HCT116 (cell line): ENCODE measurements at regions not wholly inside any gene's neighbourhood (a gene's known extent, or its start where the extent isn't known, plus 50 kb on each side); places are given as distances from the start of the nearest gene placed in this dataset.
A peak's percentile ranks its signal among the peaks of the same experiment; 100 is the strongest.
"Not testable (repeated sequence)": the region's sequence is repeated elsewhere in the genome, so short reads cannot be mapped to it uniquely, and the experiment has no call there.

ENCODE experiments used
- ATAC-seq: fragments of 200-7000 bp; cut with Tn5 transposase; 2 replicates; pipeline ENCODE4 v1.9.1; 2020; ENCODE audit warnings: mild to moderate bottlenecking, moderate library complexity
- BruUV-seq: library from RNA; stranded (reverse); fragments of 400-500 nt; replicated peaks from 2 replicates; lab custom pipeline; 2021; lab: Mats Ljungman, UMichigan
- CTCF ChIA-PET: fragments of 300-600 bp; sonication (Branson Sonifier 250); formaldehyde crosslinking; loops from one replicate; lab custom pipeline; 2021; ENCODE audit warnings: antibody characterized with exemption; lab: Charles Lee
- POLR2A ChIA-PET: fragments of 300-600, 350-600 bp; sonication (Branson Sonifier 250); formaldehyde crosslinking; loops from one replicate; lab custom pipeline; 2021; ENCODE audit warnings: antibody characterized with exemption; lab: Charles Lee
- RAD21 ChIA-PET, 2 experiments: fragments of 300-600 bp; sonication (Branson Sonifier 250); formaldehyde crosslinking; loops; one replicate each; lab custom pipeline; 2023; ENCODE audit warnings: low total read pairs in 2 of 2; ENCODE audit not compliant: uncharacterized antibody in 2 of 2, unreplicated experiment in 2 of 2, low non-redundant PET in 1 of 2; lab: Charles Lee
- DNase-seq: peaks from one replicate; pipeline ENCODE4 v3.0.0-alpha.2; 2010; ENCODE audit warnings: low read depth, low spot score
- H2AFZ ChIP-seq: fragments of 200-600 bp; shearing (Covaris generic), sonication (generic); 2 replicates; pipeline ENCODE4 v1.6.1; 2017; ENCODE audit warnings: low read depth, mixed run types, mixed read lengths, antibody characterized with exemption, low read length; ENCODE audit not compliant: poor library complexity, severe bottlenecking
- H3K27ac ChIP-seq: 2 replicates; pipeline ENCODE4 v1.5.1; 2012; ENCODE audit warnings: low read depth, low read length
- H3K27me3 ChIP-seq: fragments of 200-600 bp; sonication (generic); 2 replicates; pipeline ENCODE4 v1.6.1; 2016; ENCODE audit warnings: mixed run types, low read length, mixed read lengths; ENCODE audit not compliant: insufficient read depth
- H3K36me3 ChIP-seq, 2 experiments: fragments of 200-500 bp in 1 of 2; fragments of 200-600 bp in 1 of 2; sonication (Bioruptor generic) in 1 of 2; sonication (generic) in 1 of 2; 2 replicates each; pipeline versions ENCODE4 v1.5.1 to v1.6.1; 2014 to 2016; ENCODE audit warnings: low read length in 2 of 2, inconsistent platforms in 1 of 2, mixed read lengths in 1 of 2, mixed run types in 1 of 2; ENCODE audit not compliant: insufficient read depth in 2 of 2, control insufficient read depth in 1 of 2
- H3K4me1 ChIP-seq, 2 experiments: fragments of 200-600 bp in 1 of 2; sonication (generic) in 1 of 2; 2 replicates each; pipeline versions ENCODE4 v1.5.1 to v1.6.1; 2012 to 2017; ENCODE audit warnings: low read length in 2 of 2, inconsistent platforms in 1 of 2, mild to moderate bottlenecking in 1 of 2, mixed read lengths in 1 of 2, mixed run types in 1 of 2, moderate library complexity in 1 of 2; ENCODE audit not compliant: insufficient read depth in 2 of 2, control insufficient read depth in 1 of 2
- H3K4me2 ChIP-seq: fragments of 200-600 bp; sonication (generic); 2 replicates; pipeline ENCODE4 v1.6.1; 2017; ENCODE audit warnings: mixed run types, low read length, mixed read lengths
- H3K4me3 ChIP-seq, 2 experiments: fragments of 200-600 bp in 1 of 2; sonication (generic) in 1 of 2; replicated peaks in 1 of 2; 2 replicates each; pipeline ENCODE4 v1.5.1; 2011 to 2016; ENCODE audit warnings: low read length in 2 of 2, control low read depth in 1 of 2, low read depth in 1 of 2, mild to moderate bottlenecking in 1 of 2, mixed read lengths in 1 of 2, mixed run types in 1 of 2
- H3K79me2 ChIP-seq: fragments of 200-600 bp; sonication (generic); 2 replicates; pipeline ENCODE4 v1.6.1; 2017; ENCODE audit warnings: mild to moderate bottlenecking, mixed run types, low read length, moderate library complexity, mixed read lengths; ENCODE audit not compliant: insufficient read depth
- H3K9ac ChIP-seq: fragments of 200-600 bp; sonication (generic); 2 replicates; pipeline ENCODE4 v1.6.1; 2016; ENCODE audit warnings: low read length, mixed read lengths
- H3K9me2 ChIP-seq: fragments of 200-600 bp; sonication (generic), shearing (Covaris generic); 2 replicates; pipeline ENCODE4 v1.6.1; 2017; ENCODE audit warnings: mixed run types, mild to moderate bottlenecking, moderate library complexity; ENCODE audit not compliant: insufficient read depth
- H3K9me3 ChIP-seq, 2 experiments: fragments of 200-500 bp in 1 of 2; fragments of 200-600 bp in 1 of 2; sonication (Bioruptor generic) in 1 of 2; sonication (generic) in 1 of 2; 2 replicates each; pipeline ENCODE4 v1.6.1; 2014 to 2017; ENCODE audit warnings: low read length in 2 of 2, mixed read lengths in 2 of 2, inconsistent platforms in 1 of 2, low read depth in 1 of 2, mild to moderate bottlenecking in 1 of 2, mixed run types in 1 of 2, moderate library complexity in 1 of 2; ENCODE audit not compliant: control insufficient read depth in 1 of 2, insufficient read depth in 1 of 2
- H4K20me1 ChIP-seq: fragments of 200-600 bp; sonication (generic), shearing (Covaris generic); 2 replicates; pipeline ENCODE4 v1.6.1; 2017; ENCODE audit warnings: mixed run types, mild to moderate bottlenecking, moderate library complexity; ENCODE audit not compliant: insufficient read depth
- CTCF ChIP-seq, 3 experiments: fragments of 200-600 bp in 1 of 3; sonication (generic) in 1 of 3; IDR thresholded peaks in 2 of 3; conservative IDR thresholded peaks in 1 of 3; 2 replicates each; pipeline ENCODE4 v1.5.1; 2012 to 2017; ENCODE audit warnings: low read depth in 2 of 3, low read length in 2 of 3, antibody characterized with exemption in 1 of 3, borderline replicate concordance in 1 of 3, control low read depth in 1 of 3, mild to moderate bottlenecking in 1 of 3, mixed read lengths in 1 of 3, mixed run types in 1 of 3, moderate library complexity in 1 of 3; ENCODE audit not compliant: insufficient read depth in 1 of 3
- ELF1 ChIP-seq: IDR thresholded peaks from 2 replicates; pipeline ENCODE4 v1.6.1; 2012; ENCODE audit warnings: low read depth, borderline replicate concordance
- EZH2 ChIP-seq: fragments of 200-600 bp; sonication (generic); IDR thresholded peaks from 2 replicates; pipeline ENCODE4 v1.6.1; 2017; ENCODE audit warnings: antibody characterized with exemption, mixed run types
- EZH2phosphoT487 ChIP-seq: fragments of 200-600 bp; IDR thresholded peaks from 2 replicates; pipeline ENCODE4 v1.6.1; 2018; ENCODE audit warnings: antibody characterized with exemption, borderline replicate concordance
- POLR2A ChIP-seq: IDR thresholded peaks from 2 replicates; pipeline ENCODE4 v1.7.0; 2011; ENCODE audit warnings: borderline replicate concordance; ENCODE audit not compliant: insufficient read depth, insufficient read length; ENCODE audit errors: extremely low read depth
- RAD21 ChIP-seq: IDR thresholded peaks from 2 replicates; pipeline ENCODE4 v1.6.1; 2012; ENCODE audit warnings: low read depth, mild to moderate bottlenecking
- REST ChIP-seq: IDR thresholded peaks from 2 replicates; pipeline ENCODE4 v1.6.1; 2012; ENCODE audit warnings: low read depth
- intact Hi-C: fragments of 100-400 bp; cut with micrococcal nuclease; formaldehyde crosslinking; loops from 2 replicates; pipeline ENCODE4 v1.10.0; 2022

- TF ChIP-seq EZH2 (no peak), ELF1 (no peak), REST (no peak), EZH2phosphoT487 (no peak), POLR2A (no peak)
Observed at GRCh38 chr4:137735561-137736104, 203.3 kb upstream of the PCDH18 start (continued).

GRCh38 chr4:137733174-137734141, 201.2 kb upstream of the PCDH18 start:
- H3K79me2 ChIP-seq, H3K9ac ChIP-seq, H3K4me2 ChIP-seq, H3K4me1 ChIP-seq, H3K9me3 ChIP-seq, BruUV-seq, POLR2A ChIA-PET, H4K20me1 ChIP-seq, H3K4me3 ChIP-seq, RAD21 ChIA-PET, H3K9me2 ChIP-seq, H3K27me3 ChIP-seq, H3K27ac ChIP-seq, H3K36me3 ChIP-seq: not testable (repeated sequence)
- TF ChIP-seq CTCF (IDR thresholded peaks at IDR 0.05 in 2 of 3, conservative IDR thresholded peaks at IDR 0.05 in 1 of 3; ENCODE audit: borderline replicate concordance in 1 of 3, insufficient read depth in 1 of 3, low read depth in 2 of 3, low read length in 2 of 3) (peak; percentile 59 to 79 (median 77); a peak in 5 of 6 replicates), RAD21 (peak; percentile 84)
- DNase-seq (peak; percentile 48), ATAC-seq (peak; percentile 100)
- CTCF ChIA-PET, result interaction anchor here (0.5 to 1.9 kb wide), 5 partner anchors 16 to 1205 kb away, joined by 3 to 6 read pairs (median 4); no protein-coding TSS in a partner anchor
- intact Hi-C loops, result loop anchor here (1.0 to 10.0 kb wide), 6 partner anchors 127 to 1137 kb away; no protein-coding TSS in a partner anchor
- H2AFZ ChIP-seq, result peak overlapping the region; percentile 32
